Gastroesophageal sphincter (tissue), 4 donors: ENCODE measurements at regions not wholly inside any gene's neighbourhood (a gene's known extent, or its start where the extent isn't known, plus 50 kb on each side); places are given as distances from the start of the nearest gene placed in this dataset.
"Not testable (repeated sequence)": the region's sequence is repeated elsewhere in the genome, so short reads cannot be mapped to it uniquely, and the experiment has no call there.

ENCODE experiments used
- ATAC-seq: fragments of 150-250 bp; one replicate; pipeline ENCODE4 v1.9.1; 2016; ENCODE audit warnings: mild to moderate bottlenecking, moderate library complexity
- H3K27ac ChIP-seq, 4 donors: fragments of 200-600 bp; sonication (generic) in 3 of 4; 1 replicate in 3 of 4; 2 replicates in 1 of 4; pipeline ENCODE4 v1.5.1; 2016 to 2019
- H3K27me3 ChIP-seq: fragments of 200-600 bp; sonication (generic); one replicate; pipeline ENCODE4 v1.5.1; 2019
- H3K36me3 ChIP-seq, 2 donors: fragments of 200-600 bp; sonication (generic); one replicate each; pipeline ENCODE4 v1.5.1; 2019; ENCODE audit warnings: control low read depth in 1 of 2
- H3K4me1 ChIP-seq, 3 donors: fragments of 200-600 bp; sonication (generic); 1 replicate in 2 of 3; 2 replicates in 1 of 3; pipeline ENCODE4 v1.5.1; 2016 to 2019; ENCODE audit warnings: control low read depth in 2 of 3
- H3K4me3 ChIP-seq, 2 donors: fragments of 200-600 bp; sonication (generic); one replicate each; pipeline ENCODE4 v1.5.1; 2019; ENCODE audit warnings: mild to moderate bottlenecking in 1 of 2, moderate library complexity in 1 of 2
- H3K9me3 ChIP-seq, 3 donors: fragments of 200-600 bp; sonication (generic); one replicate each; pipeline ENCODE4 v1.5.1; 2017 to 2019; ENCODE audit warnings: control low read depth in 2 of 3
- CTCF ChIP-seq, 4 experiments: fragments of 200-600 bp in 2 of 4; fragments of 450-650 bp in 2 of 4; sonication (generic) in 1 of 4; IDR thresholded peaks; one replicate each; pipeline ENCODE4 v1.5.1; 2017 to 2019; ENCODE audit warnings: antibody characterized with exemption in 4 of 4, mild to moderate bottlenecking in 2 of 4, moderate library complexity in 2 of 4
- EP300 ChIP-seq: sonication (generic); formaldehyde crosslinking; IDR thresholded peaks from one replicate; pipeline ENCODE4 v1.6.1; 2017; ENCODE audit warnings: antibody characterized with exemption, mild to moderate bottlenecking
- POLR2A ChIP-seq, 2 donors: fragments of 450-650 bp; IDR thresholded peaks; one replicate each; pipeline ENCODE4 v1.6.1; 2017; ENCODE audit warnings: antibody characterized with exemption in 2 of 2, mild to moderate bottlenecking in 2 of 2, moderate library complexity in 1 of 2
- POLR2AphosphoS5 ChIP-seq: sonication (generic); formaldehyde crosslinking; IDR thresholded peaks from one replicate; pipeline ENCODE4 v1.6.1; 2017; ENCODE audit warnings: antibody characterized with exemption
- WGBS, 2 donors: methylation state at CpG; one replicate each; pipeline ENCODE4 v1.1.5; 2018; ENCODE audit warnings: low coverage in 1 of 2; 5-methylcytosine and 5-hydroxymethylcytosine counted together

- TF ChIP-seq POLR2AphosphoS5: no peak
- Histone ChIP-seq H3K4me3 (no peak overlapping the region), H3K27me3 (no peaks in the 10 kb centered on the region), H3K27ac (peak overlapping the region in 3 of 4 donors; percentile 7 to 91 (median 15)), H3K4me1 (peaks cover 0 to 62% (median 23%) of the 10 kb centered on the region in 3 donors), H3K36me3 (peaks cover 0 to 90% of the 10 kb centered on the region in 2 donors), H3K9me3 (no peaks in the 10 kb centered on the region)
- ATAC-seq: no peak
- WGBS, 2 donors: 52 to 78% methylated on average over 3 to 7 of the region's 11 CpGs
These were observed 80.4 kb downstream of the RFLNA start for GRCh38 chr12:124375141-124375788.

GRCh38 chr12:124374567-124374966 is 79.7 kb downstream of the RFLNA start:
- H3K36me3 ChIP-seq: peaks cover 0 to 90% of the 10 kb centered on the region in 2 donors
- H3K27me3 ChIP-seq: no peaks in the 10 kb centered on the region
- peaks cover 0 to 62% (median 23%) of the 10 kb centered on the region in 3 donors for H3K4me1 ChIP-seq
- WGBS, 2 donors: 100% methylated on average over 1 of the region's 5 CpGs; no CpG with 5 or more reads in 1 of the 2 donors
- TF ChIP-seq EP300: no peak
- no peak for TF ChIP-seq POLR2AphosphoS5
- TF ChIP-seq CTCF (IDR thresholded peaks at IDR 0.05): no peak
- no peak for TF ChIP-seq POLR2A (IDR thresholded peaks at IDR 0.05)
- no peaks in the 10 kb centered on the region for H3K9me3 ChIP-seq
- H3K27ac ChIP-seq: peak overlapping the region in 1 of 4 donors; percentile 91
- no peak overlapping the region for H3K4me3 ChIP-seq
- no peak for ATAC-seq

GRCh38 chr12:124374147-124374546 is 79.3 kb downstream of the RFLNA start:
- H3K36me3 ChIP-seq: peaks cover 0 to 86% of the 10 kb centered on the region in 2 donors
- no peak for TF ChIP-seq POLR2A (IDR thresholded peaks at IDR 0.05)
- TF ChIP-seq POLR2AphosphoS5: no peak
- no peak for TF ChIP-seq EP300
- TF ChIP-seq CTCF (IDR thresholded peaks at IDR 0.05): no peak
- H3K4me3 ChIP-seq: no peak overlapping the region
- H3K4me1 ChIP-seq: peaks cover 0 to 62% (median 20%) of the 10 kb centered on the region in 3 donors
- no peak for ATAC-seq
- H3K9me3 ChIP-seq: no peaks in the 10 kb centered on the region
- whole genome bisulfite sequencing, 2 donors: 100% methylated on average over 1 of the region's 17 CpGs; no CpG with 5 or more reads in 1 of the 2 donors
- no peaks in the 10 kb centered on the region for H3K27me3 ChIP-seq
- peak overlapping the region in 1 of 4 donors; percentile 91 for H3K27ac ChIP-seq

- not testable (repeated sequence) for H3K4me3 ChIP-seq, ATAC-seq, H3K9me3 ChIP-seq, H3K27ac ChIP-seq, H3K27me3 ChIP-seq
- Histone ChIP-seq H3K36me3 (peaks cover 0 to 81% of the 10 kb centered on the region in 2 donors), H3K4me1 (peaks cover 0 to 62% (median 19%) of the 10 kb centered on the region in 3 donors)
- 80% methylated on average over 5 of the region's 21 CpGs; no CpG with 5 or more reads in 1 of the 2 donors for WGBS, 2 donors
These were observed 78.8 kb downstream of the RFLNA start for GRCh38 chr12:124373701-124374100.

GRCh38 chr12:124372831-124373230 is 77.9 kb downstream of the RFLNA start:
- H3K27me3 ChIP-seq: no peaks in the 10 kb centered on the region
- peaks cover 0 to 72% of the 10 kb centered on the region in 2 donors for H3K36me3 ChIP-seq
- ATAC-seq: no peak
- peaks cover 0 to 62% (median 26%) of the 10 kb centered on the region in 3 donors for H3K4me1 ChIP-seq
- H3K4me3 ChIP-seq: no peak overlapping the region
- WGBS, 2 donors: 95% methylated on average over 4 of the region's 13 CpGs; no CpG with 5 or more reads in 1 of the 2 donors
- H3K27ac ChIP-seq: peak overlapping the region in 3 of 4 donors; percentile 95 to 96 (median 95)
- TF ChIP-seq POLR2A (IDR thresholded peaks at IDR 0.05) (no peak), CTCF (IDR thresholded peaks at IDR 0.05) (no peak)
- H3K9me3 ChIP-seq: no peaks in the 10 kb centered on the region

- Histone ChIP-seq H3K36me3 (peaks cover 0 to 69% of the 10 kb centered on the region in 2 donors), H3K4me3 (no peak overlapping the region), H3K9me3 (no peaks in the 10 kb centered on the region), H3K4me1 (peaks cover 0 to 68% (median 31%) of the 10 kb centered on the region in 3 donors), H3K27me3 (no peaks in the 10 kb centered on the region), H3K27ac (peak overlapping the region in 3 of 4 donors; percentile 95 to 96 (median 95))
- TF ChIP-seq CTCF (IDR thresholded peaks at IDR 0.05): no peak
- TF ChIP-seq POLR2AphosphoS5: no peak
- TF ChIP-seq EP300: no peak
- no peak for TF ChIP-seq POLR2A (IDR thresholded peaks at IDR 0.05)
- WGBS, 2 donors: 87% methylated on average over 15 to 19 of the region's 37 CpGs
- ATAC-seq: no peak
These were observed 77.2 kb downstream of the RFLNA start for GRCh38 chr12:124371970-124372555.
